ENCODE measurements at regions not wholly inside any gene's neighbourhood (a gene's known extent, or its start where the extent isn't known, plus 50 kb on each side); places are given as distances from the start of the nearest gene placed in this dataset.
"Not testable (repeated sequence)": the region's sequence is repeated elsewhere in the genome, so short reads cannot be mapped to it uniquely, and the experiment has no call there.

DNA sequence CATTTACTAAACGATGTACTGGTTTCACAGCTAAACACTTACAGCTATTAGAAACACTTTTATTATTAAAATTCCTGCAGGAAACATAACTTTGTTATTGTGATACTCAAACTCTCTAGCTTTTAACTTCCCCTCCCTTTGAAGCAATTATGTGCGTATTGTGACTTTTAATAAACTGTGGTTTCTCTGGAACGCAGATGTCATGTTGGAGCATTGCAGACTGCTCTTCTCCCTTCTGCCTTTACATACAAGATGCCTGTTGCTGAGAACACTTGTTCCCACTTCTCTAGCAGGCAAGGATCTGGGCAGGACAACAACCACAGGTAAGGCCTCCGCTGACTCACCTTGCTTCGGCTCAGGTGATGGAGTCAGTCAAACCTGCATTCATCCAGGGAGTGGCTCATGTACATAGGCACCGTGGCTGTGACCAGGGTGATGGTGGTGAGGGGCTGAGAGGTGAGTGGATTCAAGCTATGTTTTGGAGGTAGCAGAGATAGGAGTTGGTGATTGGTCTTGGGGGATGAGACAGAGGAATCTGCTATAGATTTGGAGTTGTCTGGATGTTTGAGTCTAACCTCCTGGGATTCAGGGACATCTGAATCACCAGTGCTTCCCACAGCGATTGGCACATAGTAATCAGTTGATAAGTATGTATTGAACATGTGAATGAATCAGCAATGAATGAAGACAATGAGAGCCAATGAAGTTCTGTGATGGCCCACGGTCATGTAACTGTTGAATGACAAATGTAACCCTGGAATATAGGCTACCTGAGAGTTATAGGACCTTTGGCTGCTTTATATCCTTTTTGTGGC is 106.0 kb downstream of the ADAMTS15 start:
- peaks cover 6% of the 10 kb centered on the region for H3K4me1 ChIP-seq (ENCODE audit: insufficient read depth, low read length)
- no peak overlapping the region for H3K4me3 ChIP-seq (ENCODE audit: low read length)
- H3K9ac ChIP-seq (ENCODE audit: low read depth, low read length) = no peak overlapping the region
- H3K9me3 ChIP-seq (ENCODE audit: insufficient read depth, low read depth, low read length) = no peaks in the 10 kb centered on the region
- H3K27ac ChIP-seq (ENCODE audit: low read length) = no peak overlapping the region
- no peaks in the 10 kb centered on the region for H3K36me3 ChIP-seq (ENCODE audit: insufficient read depth, low read depth, low read length)
- H3K27me3 ChIP-seq (ENCODE audit: insufficient read depth, low read length) = no peaks in the 10 kb centered on the region

DNA sequence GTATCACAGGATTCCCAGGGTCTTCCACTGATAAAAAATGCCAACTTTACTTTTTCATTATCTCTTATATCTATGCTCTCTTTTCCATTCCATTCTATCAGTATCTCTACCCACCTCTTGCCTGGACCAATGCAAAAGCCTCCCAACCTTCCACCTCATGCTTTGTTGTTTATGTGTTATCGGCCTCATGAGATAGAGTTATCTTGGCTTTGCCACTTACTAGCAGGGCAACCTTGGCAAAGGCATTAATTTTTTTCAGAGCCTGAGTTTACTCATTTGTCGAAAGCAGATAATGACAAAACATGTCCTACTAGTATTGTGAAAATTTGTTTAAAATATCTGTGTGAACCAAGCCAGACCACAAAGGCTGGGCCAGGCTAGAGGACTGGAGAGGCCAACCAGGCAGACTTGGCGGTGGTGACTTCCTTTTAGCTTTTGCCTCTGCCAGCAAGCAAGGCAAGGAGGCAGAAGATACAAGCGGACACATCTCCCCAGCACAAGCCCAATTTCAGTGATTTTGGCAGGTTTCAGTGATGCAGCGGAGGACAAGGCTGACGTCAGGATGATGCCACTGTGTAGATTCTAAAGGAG is 106.9 kb downstream of the ADAMTS15 start:
- H3K4me3 ChIP-seq (ENCODE audit: low read length) = no peak overlapping the region
- no peaks in the 10 kb centered on the region for H3K27me3 ChIP-seq (ENCODE audit: insufficient read depth, low read length)
- peaks cover 6% of the 10 kb centered on the region for H3K4me1 ChIP-seq (ENCODE audit: insufficient read depth, low read length)
- no peaks in the 10 kb centered on the region for H3K9me3 ChIP-seq (ENCODE audit: insufficient read depth, low read depth, low read length)
- H3K36me3 ChIP-seq (ENCODE audit: insufficient read depth, low read depth, low read length) = no peaks in the 10 kb centered on the region
- no peak overlapping the region for H3K27ac ChIP-seq (ENCODE audit: low read length)
- H3K9ac ChIP-seq (ENCODE audit: low read depth, low read length) = no peak overlapping the region

- Histone ChIP-seq H3K4me3 (ENCODE audit: low read length) (no peak overlapping the region), H3K9me3 (ENCODE audit: insufficient read depth, low read depth, low read length) (no peaks in the 10 kb centered on the region), H3K27ac (ENCODE audit: low read length) (no peak overlapping the region), H3K4me1 (ENCODE audit: insufficient read depth, low read length) (no peaks in the 10 kb centered on the region), H3K36me3 (ENCODE audit: insufficient read depth, low read depth, low read length) (no peaks in the 10 kb centered on the region), H3K9ac (ENCODE audit: low read depth, low read length) (no peak overlapping the region), H3K27me3 (ENCODE audit: insufficient read depth, low read length) (no peaks in the 10 kb centered on the region)
Observed at GRCh38 chr11:130560000-130560780, 111.7 kb downstream of the ADAMTS15 start.

DNA sequence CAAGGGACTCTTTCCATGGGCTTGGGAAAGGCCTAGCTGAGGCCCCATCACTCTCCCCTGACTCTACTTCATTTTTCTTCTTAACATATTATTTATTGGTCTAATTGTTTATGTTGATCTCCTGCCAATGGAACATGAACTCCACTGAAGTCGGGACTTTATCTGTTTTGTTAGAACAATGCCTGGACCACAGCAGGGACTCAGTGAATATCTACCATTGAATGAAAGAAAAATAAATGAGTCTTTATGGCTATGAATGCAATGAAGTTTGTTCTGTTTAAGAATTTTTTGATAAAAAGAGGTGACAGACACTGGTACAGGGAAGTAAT is 112.3 kb downstream of the ADAMTS15 start:
- no peak overlapping the region for H3K9ac ChIP-seq (ENCODE audit: low read depth, low read length)
- H3K4me3 ChIP-seq (ENCODE audit: low read length) = no peak overlapping the region
- H3K4me1 ChIP-seq (ENCODE audit: insufficient read depth, low read length) = no peaks in the 10 kb centered on the region
- no peaks in the 10 kb centered on the region for H3K9me3 ChIP-seq (ENCODE audit: insufficient read depth, low read depth, low read length)
- no peak overlapping the region for H3K27ac ChIP-seq (ENCODE audit: low read length)
- H3K36me3 ChIP-seq (ENCODE audit: insufficient read depth, low read depth, low read length) = no peaks in the 10 kb centered on the region
- H3K27me3 ChIP-seq (ENCODE audit: insufficient read depth, low read length) = no peaks in the 10 kb centered on the region

DNA sequence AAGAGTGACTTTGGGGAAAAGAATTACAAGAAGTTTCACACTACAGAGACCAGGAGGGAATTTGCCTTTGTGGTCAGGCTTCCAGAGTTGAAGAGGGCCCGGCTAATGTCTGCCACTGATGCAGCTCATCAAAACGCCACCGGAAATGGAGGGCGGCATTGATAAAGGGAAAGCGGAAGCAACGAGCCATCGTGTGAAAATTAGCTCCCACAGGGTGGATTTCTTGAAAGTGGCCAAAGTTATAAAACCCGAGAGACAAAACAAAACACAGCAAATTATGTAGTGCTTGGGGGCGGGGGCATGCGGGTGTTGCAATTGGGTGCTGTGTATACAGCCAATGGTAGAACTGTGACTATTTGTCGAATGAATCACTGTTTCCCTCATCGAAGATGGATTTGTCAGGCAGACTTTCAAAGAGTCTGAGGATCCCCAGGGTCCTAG is 113.0 kb downstream of the ADAMTS15 start:
- H3K27ac ChIP-seq (ENCODE audit: low read length) = no peak overlapping the region
- H3K4me3 ChIP-seq (ENCODE audit: low read length) = no peak overlapping the region
- no peaks in the 10 kb centered on the region for H3K9me3 ChIP-seq (ENCODE audit: insufficient read depth, low read depth, low read length)
- H3K27me3 ChIP-seq (ENCODE audit: insufficient read depth, low read length) = no peaks in the 10 kb centered on the region
- H3K9ac ChIP-seq (ENCODE audit: low read depth, low read length) = no peak overlapping the region
- no peaks in the 10 kb centered on the region for H3K36me3 ChIP-seq (ENCODE audit: insufficient read depth, low read depth, low read length)
- H3K4me1 ChIP-seq (ENCODE audit: insufficient read depth, low read length) = no peaks in the 10 kb centered on the region

DNA sequence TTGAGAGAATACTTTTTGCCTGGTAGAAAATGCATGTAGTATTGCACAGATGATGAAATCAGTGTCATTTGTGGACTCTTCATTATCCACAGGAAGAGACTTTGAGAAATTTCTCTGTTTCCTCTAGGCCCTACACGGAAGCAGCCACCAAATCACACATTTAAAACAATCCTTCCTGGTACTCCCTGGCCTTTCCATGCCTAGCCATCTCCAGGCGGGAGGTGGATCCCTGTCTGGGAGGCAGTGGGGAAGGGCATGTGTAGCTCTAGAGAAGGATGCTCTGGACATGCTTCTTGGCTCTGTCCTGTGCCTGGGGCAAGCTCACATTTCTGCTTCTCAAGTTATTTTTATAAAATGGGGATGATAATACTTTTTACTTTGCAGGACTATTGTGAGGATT is 114.1 kb downstream of the ADAMTS15 start:
- Histone ChIP-seq H3K9ac (ENCODE audit: low read depth, low read length) (no peak overlapping the region), H3K9me3 (ENCODE audit: insufficient read depth, low read depth, low read length) (no peaks in the 10 kb centered on the region), H3K4me1 (ENCODE audit: insufficient read depth, low read length) (no peaks in the 10 kb centered on the region), H3K27ac (ENCODE audit: low read length) (no peak overlapping the region), H3K4me3 (ENCODE audit: low read length) (no peak overlapping the region), H3K27me3 (ENCODE audit: insufficient read depth, low read length) (no peaks in the 10 kb centered on the region), H3K36me3 (ENCODE audit: insufficient read depth, low read depth, low read length) (no peaks in the 10 kb centered on the region)

DNA sequence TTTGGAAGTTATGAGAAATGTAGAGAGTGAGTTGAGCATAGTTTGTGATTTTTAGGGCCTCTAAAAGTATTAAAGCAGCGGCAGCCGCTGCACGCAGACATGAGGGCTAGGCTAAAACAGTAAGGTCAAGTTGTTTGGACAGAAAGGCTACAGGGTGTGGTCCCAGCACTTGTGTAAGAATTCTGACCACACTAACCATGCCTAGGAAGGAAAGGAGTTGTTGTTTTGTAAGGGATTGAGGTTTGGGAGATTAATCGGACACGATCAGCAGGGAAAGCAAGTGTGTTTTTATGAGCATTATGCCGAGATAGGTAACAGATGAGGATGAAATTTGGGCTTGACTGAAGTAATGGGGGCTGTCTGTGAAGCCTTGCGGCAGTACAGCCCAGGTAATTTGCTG is 117.9 kb downstream of the ADAMTS15 start:
- not testable (repeated sequence) for H3K36me3 ChIP-seq (ENCODE audit: insufficient read depth, low read depth, low read length); H3K9me3 ChIP-seq (ENCODE audit: insufficient read depth, low read depth, low read length); H3K27me3 ChIP-seq (ENCODE audit: insufficient read depth, low read length); H3K4me3 ChIP-seq (ENCODE audit: low read length); H3K27ac ChIP-seq (ENCODE audit: low read length); H3K4me1 ChIP-seq (ENCODE audit: insufficient read depth, low read length); H3K9ac ChIP-seq (ENCODE audit: low read depth, low read length)

GRCh38 chr11:130571519-130571918 is 123.1 kb downstream of the ADAMTS15 start:
- H3K4me1 ChIP-seq (ENCODE audit: insufficient read depth, low read length) = no peaks in the 10 kb centered on the region
- H3K4me3 ChIP-seq (ENCODE audit: low read length) = no peak overlapping the region
- H3K36me3 ChIP-seq (ENCODE audit: insufficient read depth, low read depth, low read length) = no peaks in the 10 kb centered on the region
- no peaks in the 10 kb centered on the region for H3K27me3 ChIP-seq (ENCODE audit: insufficient read depth, low read length)
- H3K27ac ChIP-seq (ENCODE audit: low read length) = no peak overlapping the region
- H3K9ac ChIP-seq (ENCODE audit: low read depth, low read length) = no peak overlapping the region
- no peaks in the 10 kb centered on the region for H3K9me3 ChIP-seq (ENCODE audit: insufficient read depth, low read depth, low read length)

DNA sequence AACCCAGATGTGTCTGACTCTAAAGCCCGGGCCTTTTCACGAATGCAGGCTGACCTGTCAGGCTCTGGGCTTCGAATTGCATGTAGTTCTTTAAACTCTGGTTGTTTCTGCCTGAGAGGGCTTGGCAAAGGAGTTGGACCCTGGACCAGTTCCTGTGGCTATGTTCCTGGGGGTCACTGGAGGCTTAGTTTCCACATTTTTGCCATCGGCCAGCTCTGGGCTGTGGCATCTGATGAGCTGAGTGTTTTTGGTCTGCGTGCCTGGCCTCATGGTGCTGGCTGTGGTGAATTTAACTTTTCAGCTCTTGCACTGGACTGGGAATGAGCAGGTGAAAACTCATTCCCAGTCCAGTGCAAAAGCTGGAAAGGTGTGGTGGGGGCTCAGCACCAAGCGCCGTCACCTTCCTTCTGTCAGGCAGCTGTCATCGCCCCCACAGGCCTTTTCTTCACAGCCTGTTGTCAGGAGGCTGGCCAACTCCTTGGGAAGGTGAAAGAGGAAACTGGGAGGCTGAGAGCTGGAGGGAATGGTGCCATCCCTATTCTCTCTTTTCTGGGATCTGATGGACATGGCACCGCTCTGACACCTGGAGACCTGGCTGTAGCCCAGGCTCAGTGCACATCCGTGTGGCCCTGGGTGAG is 123.6 kb downstream of the ADAMTS15 start:
- Histone ChIP-seq H3K4me3 (ENCODE audit: low read length) (no peak overlapping the region), H3K9ac (ENCODE audit: low read depth, low read length) (no peak overlapping the region), H3K27ac (ENCODE audit: low read length) (no peak overlapping the region), H3K27me3 (ENCODE audit: insufficient read depth, low read length) (no peaks in the 10 kb centered on the region), H3K4me1 (ENCODE audit: insufficient read depth, low read length) (no peaks in the 10 kb centered on the region), H3K9me3 (ENCODE audit: insufficient read depth, low read depth, low read length) (no peaks in the 10 kb centered on the region), H3K36me3 (ENCODE audit: insufficient read depth, low read depth, low read length) (no peaks in the 10 kb centered on the region)

DNA sequence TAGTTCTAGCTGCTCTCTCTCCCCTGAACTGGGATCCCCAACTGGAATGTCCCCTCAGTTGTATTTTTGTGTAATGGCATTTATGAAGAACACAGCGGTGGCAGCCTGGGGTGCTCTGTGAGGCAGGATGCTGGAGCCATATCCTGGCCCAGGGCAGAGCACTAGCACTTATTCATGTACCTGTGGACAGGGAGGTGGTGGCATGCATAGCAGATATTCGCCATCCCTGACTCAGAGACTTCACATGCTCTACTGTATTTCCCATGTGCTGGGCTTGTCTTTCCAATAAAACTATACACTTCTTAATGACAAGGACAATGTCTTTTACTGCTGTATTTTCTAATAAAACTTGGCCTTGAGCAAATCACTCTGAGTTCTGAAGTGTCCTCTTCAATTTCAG is 125.3 kb downstream of the ADAMTS15 start:
- no peak overlapping the region for H3K4me3 ChIP-seq (ENCODE audit: low read length)
- no peak overlapping the region for H3K9ac ChIP-seq (ENCODE audit: low read depth, low read length)
- H3K9me3 ChIP-seq (ENCODE audit: insufficient read depth, low read depth, low read length) = no peaks in the 10 kb centered on the region
- no peaks in the 10 kb centered on the region for H3K4me1 ChIP-seq (ENCODE audit: insufficient read depth, low read length)
- H3K36me3 ChIP-seq (ENCODE audit: insufficient read depth, low read depth, low read length) = no peaks in the 10 kb centered on the region
- H3K27ac ChIP-seq (ENCODE audit: low read length) = no peak overlapping the region
- H3K27me3 ChIP-seq (ENCODE audit: insufficient read depth, low read length) = no peaks in the 10 kb centered on the region

GRCh38 chr11:130574740-130575139 is 126.3 kb downstream of the ADAMTS15 start:
- Histone ChIP-seq H3K27me3 (ENCODE audit: insufficient read depth, low read length) (no peaks in the 10 kb centered on the region), H3K4me1 (ENCODE audit: insufficient read depth, low read length) (no peaks in the 10 kb centered on the region), H3K27ac (ENCODE audit: low read length) (no peak overlapping the region), H3K9me3 (ENCODE audit: insufficient read depth, low read depth, low read length) (no peaks in the 10 kb centered on the region), H3K4me3 (ENCODE audit: low read length) (no peak overlapping the region), H3K9ac (ENCODE audit: low read depth, low read length) (no peak overlapping the region), H3K36me3 (ENCODE audit: insufficient read depth, low read depth, low read length) (no peaks in the 10 kb centered on the region)

Measured in iPS-20b (cell line).